AG09319 (cell line): ENCODE measurements at regions not wholly inside any gene's neighbourhood (a gene's known extent, or its start where the extent isn't known, plus 50 kb on each side); places are given as distances from the start of the nearest gene placed in this dataset.

Experiments used
- DNase-seq: peaks from one replicate; pipeline ENCODE4 v3.0.0-alpha.2; 2010; ENCODE audit warnings: low read depth; ENCODE audit errors: extremely low read depth
- CTCF ChIP-seq: IDR thresholded peaks from 2 replicates; pipeline ENCODE4 v1.5.1; 2011; ENCODE audit warnings: low read depth, mild to moderate bottlenecking, inconsistent platforms, low read length, moderate library complexity

GRCh38 chr2:43052944-43053306 lies 173.5 kb downstream of the ZFP36L2 start:
- DNase-seq, result no peak
- no peak for TF ChIP-seq CTCF

GRCh38 chr2:43052204-43052943 lies 174.0 kb downstream of the ZFP36L2 start:
- no peak for DNase-seq

GRCh38 chr2:43051338-43051737 lies 175.1 kb downstream of the ZFP36L2 start:
- DNase-seq, result no peak
- no peak for TF ChIP-seq CTCF

More at GRCh38 chr2:43052204-43052943, 174.0 kb downstream of the ZFP36L2 start:
- no peak for TF ChIP-seq CTCF

- TF ChIP-seq CTCF, result no peak
- DNase-seq, result no peak
These were observed 175.5 kb downstream of the ZFP36L2 start for GRCh38 chr2:43050866-43051265.

GRCh38 chr2:43049836-43050801 lies 176.3 kb downstream of the ZFP36L2 start:
- DNase-seq, result no peak
- TF ChIP-seq CTCF, result no peak

GRCh38 chr2:43047187-43047780 lies 179.1 kb downstream of the ZFP36L2 start:
- DNase-seq, result no peak
- TF ChIP-seq CTCF, result no peak
